HepG2 (cell line): ENCODE measurements at regions not wholly inside any gene's neighbourhood (a gene's known extent, or its start where the extent isn't known, plus 50 kb on each side); places are given as distances from the start of the nearest gene placed in this dataset.

Experiments
- ATF6 ChIP-seq: sonication (generic); formaldehyde crosslinking; conservative IDR thresholded peaks from 2 replicates; pipeline ENCODE4 v1.4.0; 2020; ENCODE audit warnings: missing genetic modification reagents
- GMEB2 ChIP-seq: IDR thresholded peaks from 2 replicates; pipeline ENCODE4 v1.6.1; 2016; ENCODE audit warnings: missing biosample characterization, missing genetic modification reagents, low read depth
- TBP ChIP-seq: sonication (generic); formaldehyde crosslinking; IDR thresholded peaks from 2 replicates; pipeline ENCODE4 v1.5.0; 2020; ENCODE audit warnings: missing genetic modification reagents
- ZHX2 ChIP-seq, 2 experiments: sonication (generic) in 1 of 2; formaldehyde crosslinking in 1 of 2; IDR thresholded peaks; 2 replicates each; pipeline versions ENCODE4 v1.6.1 to v1.9.0; 2014 to 2022; ENCODE audit warnings: antibody characterized with exemption in 1 of 2, borderline replicate concordance in 1 of 2, inconsistent platforms in 1 of 2, low read depth in 1 of 2, missing genetic modification reagents in 1 of 2
- ZNF773 ChIP-seq: sonication (generic); formaldehyde crosslinking; IDR thresholded peaks from 2 replicates; pipeline ENCODE4 v1.4.0; 2020; ENCODE audit warnings: missing genetic modification reagents, borderline replicate concordance

- no peak for TF ChIP-seq ZHX2 (IDR thresholded peaks at IDR 0.05; ENCODE audit: low read depth)
- no peak for TF ChIP-seq ZHX2 (CRISPR knock-in tag; IDR thresholded peaks at IDR 0.05; ENCODE audit: borderline replicate concordance)
- TF ChIP-seq ZNF773, result no peak
- TF ChIP-seq TBP, result no peak
- TF ChIP-seq ATF6, result no peak
- TF ChIP-seq GMEB2 (CRISPR knock-in tag), result no peak
These were observed 576.5 kb downstream of the MID1IP1 start (continued) for GRCh38 chrX:39377773-39378172.
